Smooth muscle cell (in vitro differentiated cells): ENCODE measurements at regions not wholly inside any gene's neighbourhood (a gene's known extent, or its start where the extent isn't known, plus 50 kb on each side); places are given as distances from the start of the nearest gene placed in this dataset.

Experiments used
- DNase-seq: peaks from one replicate; lab custom pipeline; 2025; ENCODE audit not compliant: unreplicated experiment; lab: John Stamatoyannopoulos, UW
- H2AFZ ChIP-seq: fragments of 200-600 bp; sonication (generic); 2 replicates; pipeline ENCODE4 v1.6.0; 2016; ENCODE audit warnings: antibody characterized with exemption, low read depth, mild to moderate bottlenecking
- H3F3A ChIP-seq: fragments of 200-600 bp; sonication (generic); 2 replicates; pipeline ENCODE4 v1.6.0; 2017; ENCODE audit warnings: antibody characterized with exemption, low read depth
- H3K27ac ChIP-seq: fragments of 200-600 bp; sonication (generic); 2 replicates; pipeline ENCODE4 v1.5.1; 2016; ENCODE audit warnings: low read depth, mild to moderate bottlenecking
- H3K27me3 ChIP-seq: fragments of 200-600 bp; sonication (generic); 2 replicates; pipeline ENCODE4 v1.6.1; 2016; ENCODE audit warnings: low read depth, mild to moderate bottlenecking
- H3K36me3 ChIP-seq: fragments of 200-600 bp; sonication (generic); 2 replicates; pipeline ENCODE4 v1.5.1; 2016; ENCODE audit warnings: low read depth
- H3K4me1 ChIP-seq: fragments of 200-600 bp; sonication (generic); 2 replicates; pipeline ENCODE4 v1.5.1; 2016; ENCODE audit warnings: low read depth
- H3K4me2 ChIP-seq: fragments of 200-600 bp; sonication (generic); 2 replicates; pipeline ENCODE4 v1.6.0; 2016; ENCODE audit warnings: mild to moderate bottlenecking
- H3K4me3 ChIP-seq: fragments of 200-600 bp; sonication (generic); 2 replicates; pipeline ENCODE4 v1.5.1; 2016; ENCODE audit warnings: mild to moderate bottlenecking
- H3K79me2 ChIP-seq: fragments of 200-600 bp; sonication (generic); 2 replicates; pipeline ENCODE4 v1.6.0; 2016; ENCODE audit warnings: low read depth, mild to moderate bottlenecking
- H3K9ac ChIP-seq: fragments of 200-600 bp; sonication (generic); 2 replicates; pipeline ENCODE4 v1.6.0; 2016; ENCODE audit warnings: low read depth
- H3K9me3 ChIP-seq: fragments of 200-600 bp; sonication (generic); replicated peaks from 2 replicates; pipeline ENCODE4 v1.5.1; 2016; ENCODE audit warnings: low read depth
- H4K20me1 ChIP-seq: fragments of 200-600 bp; sonication (generic); 2 replicates; pipeline ENCODE4 v1.6.0; 2016; ENCODE audit warnings: low read depth
- CTCF ChIP-seq: fragments of 200-600 bp; sonication (generic); IDR thresholded peaks from 2 replicates; pipeline ENCODE4 v1.5.1; 2017; ENCODE audit warnings: borderline replicate concordance, mild to moderate bottlenecking, antibody characterized with exemption; ENCODE audit not compliant: insufficient read depth, poor library complexity, severe bottlenecking
- WGBS: methylation state at CpG from one replicate; pipeline ENCODE4 v1.1.7; 2016; ENCODE audit warnings: low lambda C conversion rate; 5-methylcytosine and 5-hydroxymethylcytosine counted together

- Histone ChIP-seq H3K4me3 (no peak overlapping the region), H3K27ac (no peak overlapping the region), H3K27me3 (no peaks in the 10 kb centered on the region), H3K9ac (no peak overlapping the region), H3K79me2 (no peaks in the 10 kb centered on the region), H3K9me3 (no peaks in the 10 kb centered on the region), H4K20me1 (no peaks in the 10 kb centered on the region), H3K36me3 (no peaks in the 10 kb centered on the region), H3F3A (no peaks in the 10 kb centered on the region), H3K4me1 (no peaks in the 10 kb centered on the region), H3K4me2 (no peak overlapping the region), H2AFZ (no peak overlapping the region)
- DNase-seq = no peak
- 63% methylated on average over 12 of the region's 12 CpGs for WGBS
- TF ChIP-seq CTCF = no peak
Observed at GRCh38 chr1:229139331-229140118, 131.4 kb upstream of the RAB4A start.

GRCh38 chr1:229140119-229140396 is 130.9 kb upstream of the RAB4A start:
- Histone ChIP-seq H3K4me1 (no peaks in the 10 kb centered on the region), H3K27ac (no peak overlapping the region), H3K36me3 (no peaks in the 10 kb centered on the region), H3K27me3 (no peaks in the 10 kb centered on the region), H2AFZ (no peak overlapping the region), H3F3A (no peaks in the 10 kb centered on the region), H3K9me3 (no peaks in the 10 kb centered on the region), H3K4me3 (no peak overlapping the region), H3K4me2 (no peak overlapping the region), H4K20me1 (no peaks in the 10 kb centered on the region), H3K9ac (no peak overlapping the region), H3K79me2 (no peaks in the 10 kb centered on the region)
- WGBS = 100% methylated on average over 1 of the region's 1 CpG
- TF ChIP-seq CTCF = no peak
- DNase-seq = no peak

GRCh38 chr1:229141271-229141670 is 129.6 kb upstream of the RAB4A start:
- H3K27me3 ChIP-seq = no peaks in the 10 kb centered on the region
- H4K20me1 ChIP-seq = no peaks in the 10 kb centered on the region
- H3K9me3 ChIP-seq = no peaks in the 10 kb centered on the region
- no peaks in the 10 kb centered on the region for H3K79me2 ChIP-seq
- H3K27ac ChIP-seq = no peak overlapping the region
- no peak overlapping the region for H3K9ac ChIP-seq
- no peaks in the 10 kb centered on the region for H3F3A ChIP-seq
- WGBS = 92% methylated on average over 2 of the region's 2 CpGs
- H3K4me2 ChIP-seq = no peak overlapping the region
- no peak for TF ChIP-seq CTCF
- H3K4me1 ChIP-seq = no peaks in the 10 kb centered on the region
- no peak for DNase-seq
- no peak overlapping the region for H3K4me3 ChIP-seq
- H3K36me3 ChIP-seq = no peaks in the 10 kb centered on the region
- no peak overlapping the region for H2AFZ ChIP-seq
